SHP77 treated with DMSO at 0.1 percent for 48 hours (cell line): ENCODE measurements at regions not wholly inside any gene's neighbourhood (a gene's known extent, or its start where the extent isn't known, plus 50 kb on each side); places are given as distances from the start of the nearest gene placed in this dataset.

ENCODE experiments used
- DNase-seq: peaks from one replicate; lab custom pipeline; 2025; lab: John Stamatoyannopoulos, UW

DNA sequence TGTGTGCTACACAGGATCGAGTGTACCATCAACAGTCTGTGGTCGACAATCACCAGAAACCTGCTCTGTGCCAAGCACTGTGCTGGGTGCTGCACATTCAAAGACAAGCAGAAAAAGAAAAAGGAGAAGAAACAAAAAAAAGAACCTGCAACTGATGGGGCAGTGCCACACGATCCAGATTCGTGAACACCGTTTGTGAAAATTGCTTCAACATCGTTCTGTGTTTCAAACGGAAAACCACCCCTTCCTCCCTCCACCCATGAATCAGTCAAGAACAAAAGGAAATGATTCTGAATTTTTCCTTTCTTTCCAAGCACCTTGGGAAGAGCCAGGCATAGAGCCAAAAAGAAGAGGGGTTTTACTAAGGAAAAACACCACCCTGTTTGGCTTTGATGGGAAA is 129.2 kb upstream of the ARID1B start:
- no peak for DNase-seq

DNA sequence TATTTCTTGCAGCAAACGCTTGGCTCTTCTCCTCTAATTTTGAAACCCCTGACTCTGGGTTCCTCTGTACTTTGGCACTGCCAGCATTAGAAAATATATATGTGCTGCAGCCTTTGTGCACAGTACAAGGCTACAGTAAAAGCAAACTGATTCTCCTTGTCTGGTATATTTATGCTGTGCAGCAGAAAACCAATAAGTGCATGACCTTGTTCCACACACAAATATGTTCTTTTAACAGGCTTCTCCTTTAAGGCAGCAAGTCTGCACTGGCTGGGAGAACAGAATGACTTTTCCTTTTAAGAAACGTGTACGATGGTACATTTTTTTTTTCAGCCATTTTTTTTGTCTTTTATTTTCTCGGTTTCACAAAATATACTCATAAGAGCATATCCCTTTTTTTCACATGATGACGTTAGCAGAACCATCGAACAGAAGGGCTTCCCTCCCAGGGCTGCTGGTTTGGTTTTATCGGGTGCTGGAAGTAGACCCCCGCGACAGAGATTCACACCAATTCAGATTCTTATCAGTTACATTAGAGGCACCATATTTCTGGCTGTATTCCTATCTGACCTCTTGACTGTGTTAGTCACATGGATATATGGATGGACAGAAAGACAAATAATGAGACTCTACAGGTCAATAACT is 129.9 kb upstream of the ARID1B start:
- no peak for DNase-seq

DNA sequence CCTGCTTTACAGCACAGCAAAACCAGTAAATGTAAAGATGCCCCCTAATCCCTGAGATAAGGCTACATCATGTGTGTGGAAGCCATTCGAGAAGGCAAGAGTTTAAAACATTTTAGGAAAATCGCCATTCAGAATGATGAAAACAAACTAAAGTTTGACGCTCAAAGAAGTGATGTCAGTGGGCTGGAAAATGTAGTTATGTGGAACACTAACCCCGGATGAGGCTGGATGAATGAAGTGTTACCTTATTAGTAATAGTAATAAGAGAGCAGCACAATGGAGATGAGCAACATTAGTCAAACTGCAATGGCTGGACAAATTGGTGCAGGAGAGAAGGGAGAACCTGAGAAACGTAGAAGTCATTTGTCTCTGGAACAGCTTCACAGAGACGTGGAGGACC is 130.7 kb upstream of the ARID1B start:
- DNase-seq: no peak

GRCh38 chr6:156645097-156645496 is 132.1 kb upstream of the ARID1B start:
- DNase-seq: no peak

GRCh38 chr6:156639009-156639721 is 138.0 kb upstream of the ARID1B start:
- DNase-seq: no peak

- DNase-seq: no peak
Observed at GRCh38 chr6:156638581-156638980, 138.6 kb upstream of the ARID1B start.

GRCh38 chr6:156634951-156635371 is 142.2 kb upstream of the ARID1B start:
- DNase-seq: no peak

- no peak for DNase-seq
Observed at GRCh38 chr6:156634048-156634447, 143.1 kb upstream of the ARID1B start.

DNA sequence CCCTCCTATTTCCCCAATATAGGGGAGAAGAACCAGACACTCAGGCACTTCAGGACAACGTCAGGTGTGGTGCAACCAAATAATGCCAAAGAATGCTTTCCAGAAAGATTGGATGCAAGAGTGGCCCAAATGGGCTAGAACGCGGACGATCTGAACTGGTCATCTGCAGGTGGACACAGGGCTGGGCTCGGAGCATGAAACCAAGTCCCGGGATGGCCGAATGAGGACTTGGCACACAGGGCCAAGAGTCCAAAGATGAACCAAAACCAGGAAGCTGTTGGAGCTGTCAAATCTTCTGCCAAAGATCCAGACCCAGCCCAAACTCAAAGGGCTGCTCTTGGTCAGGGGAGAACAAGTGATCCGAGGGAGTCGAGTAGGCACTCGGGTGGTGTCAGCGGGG is 143.9 kb upstream of the ARID1B start:
- no peak for DNase-seq

DNA sequence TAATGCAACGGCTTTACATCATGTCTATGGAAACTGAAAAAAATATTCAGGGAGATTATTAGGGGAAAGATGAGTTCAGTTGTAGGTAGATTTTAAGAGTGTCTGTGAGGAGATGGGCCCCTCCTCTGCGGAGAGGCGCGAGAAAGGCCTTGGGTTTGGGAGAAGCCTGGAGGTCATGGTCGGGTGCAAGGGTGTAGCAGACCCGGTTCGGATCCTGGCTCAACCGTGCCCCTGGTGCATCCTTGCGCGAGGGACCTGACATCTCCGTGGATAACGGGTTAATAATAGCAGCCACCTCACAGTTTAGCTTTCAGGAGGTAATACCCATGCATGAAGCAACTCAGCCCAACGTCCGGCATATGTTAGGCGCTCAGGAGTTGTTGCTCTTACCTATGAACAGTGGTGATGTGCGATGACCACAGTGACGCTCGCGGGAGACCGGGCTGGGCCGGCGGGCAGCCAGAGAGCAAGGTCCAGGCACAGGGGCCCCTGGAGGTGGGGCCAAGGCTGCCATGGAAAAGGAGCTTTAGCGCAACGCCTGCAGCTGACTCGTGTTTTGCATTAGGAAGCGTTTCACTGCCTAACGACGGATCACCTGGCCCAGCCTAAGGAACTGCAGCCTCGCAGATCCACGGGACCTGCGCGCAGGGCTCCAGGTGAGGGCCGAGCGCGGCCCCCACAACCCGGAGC is 146.4 kb upstream of the ARID1B start:
- DNase-seq: no peak

DNA sequence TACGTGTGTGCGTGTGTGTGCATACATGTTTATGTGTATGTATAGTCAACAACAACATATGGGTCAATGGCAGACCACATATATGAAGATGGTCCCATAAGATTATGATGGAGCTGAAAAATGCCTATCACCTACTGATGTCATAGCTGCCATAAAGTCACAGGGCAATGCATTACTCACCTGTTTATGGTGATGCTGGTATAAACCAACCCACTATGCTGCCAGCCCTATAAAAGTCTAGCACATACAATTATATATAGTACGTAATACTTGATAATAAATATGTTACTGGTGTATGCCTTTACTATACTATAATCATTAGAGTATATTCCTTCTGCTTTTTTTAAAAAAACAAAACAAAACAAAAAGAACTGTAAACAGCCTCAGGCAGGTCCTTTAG is 148.4 kb upstream of the ARID1B start:
- DNase-seq: no peak

GRCh38 chr6:156627524-156627923 is 149.7 kb upstream of the ARID1B start:
- no peak for DNase-seq

GRCh38 chr6:156622185-156622584 is 155.0 kb upstream of the ARID1B start:
- DNase-seq: no peak

DNA sequence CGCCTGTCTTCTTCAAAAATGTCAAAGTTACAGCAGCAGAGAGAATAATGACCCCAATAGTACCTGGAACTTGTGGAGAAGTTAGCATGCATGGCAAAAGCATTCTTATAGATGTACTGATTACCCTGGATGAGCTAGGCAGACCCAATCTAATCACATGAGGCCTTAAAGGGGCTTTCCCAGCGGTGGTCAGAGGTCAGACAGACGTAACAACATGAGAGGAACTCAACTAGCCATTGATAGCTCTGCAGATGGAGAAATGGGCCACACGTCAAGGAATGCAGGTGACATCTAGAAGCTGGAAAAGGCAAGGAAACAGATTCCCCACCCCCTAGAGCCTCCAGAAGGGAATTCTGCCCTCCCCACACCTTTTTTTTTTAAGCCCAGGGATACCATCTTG is 156.8 kb upstream of the ARID1B start:
- no peak for DNase-seq

DNA sequence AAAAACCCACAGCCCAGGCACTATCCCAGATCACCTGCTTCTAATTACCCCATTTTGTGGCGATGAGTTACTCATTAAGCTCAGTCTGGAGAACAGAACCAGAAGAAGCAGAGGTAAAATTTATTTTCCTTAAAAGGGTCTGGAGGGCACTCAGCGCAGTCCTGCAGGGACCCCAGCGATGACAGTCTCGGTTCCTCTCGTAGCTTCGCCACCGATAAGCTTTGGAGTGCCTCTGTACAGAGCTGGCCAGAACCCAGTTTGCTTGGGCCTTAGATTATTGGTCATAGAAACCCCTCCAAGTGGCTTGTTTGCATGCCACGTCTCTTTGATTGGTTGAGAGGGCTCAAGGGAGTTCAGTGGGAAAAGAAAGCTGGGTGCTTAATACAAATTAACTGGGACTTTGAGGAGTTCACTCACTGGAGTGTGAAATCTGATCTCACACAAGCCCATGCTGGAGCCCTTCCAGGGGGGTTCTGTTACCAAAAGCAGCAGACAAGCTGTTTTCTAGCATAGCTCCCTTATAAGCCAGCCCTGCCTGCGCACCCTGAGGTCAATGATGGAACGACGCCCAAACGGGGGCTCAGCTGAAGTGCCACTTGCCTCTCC is 158.5 kb upstream of the ARID1B start:
- DNase-seq: no peak

DNA sequence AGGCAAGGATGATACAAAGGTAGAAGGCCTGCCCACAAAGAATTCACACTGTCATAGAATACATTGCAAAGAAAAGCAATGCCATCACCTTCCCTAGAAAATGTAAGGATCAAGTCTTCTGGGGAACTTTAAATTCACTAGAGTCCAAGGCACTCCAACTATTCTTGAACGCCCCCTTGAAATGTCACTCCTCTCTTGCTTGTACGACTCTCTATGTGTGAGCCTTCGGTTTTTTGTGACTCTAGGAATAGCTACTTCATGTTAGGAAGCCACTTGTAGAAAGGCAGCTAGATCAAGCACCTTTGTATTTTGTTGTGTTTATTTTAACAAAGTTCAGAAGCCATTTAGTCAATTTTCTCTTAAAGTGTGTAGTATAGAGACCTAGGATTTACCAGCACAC is 159.2 kb upstream of the ARID1B start:
- DNase-seq: no peak

GRCh38 chr6:156617376-156617775 is 159.8 kb upstream of the ARID1B start:
- no peak for DNase-seq

DNA sequence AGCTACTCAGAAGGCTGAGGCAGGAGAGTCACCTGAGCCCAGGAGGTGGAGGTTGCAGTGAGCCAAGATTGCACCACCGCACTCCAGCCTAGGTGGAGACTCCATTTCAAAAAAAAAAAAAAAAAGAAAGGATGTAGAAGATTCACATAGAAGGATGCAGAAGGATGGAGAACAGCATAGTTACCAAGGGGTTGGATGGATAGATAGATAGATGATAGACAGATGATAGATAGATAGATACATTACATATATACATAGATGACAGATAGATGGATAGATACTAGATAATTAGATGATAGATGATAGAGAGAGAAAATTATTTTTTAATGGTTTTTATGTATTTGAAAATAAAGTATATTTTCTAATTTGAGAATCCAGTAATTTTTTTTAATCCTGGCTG is 160.7 kb upstream of the ARID1B start:
- no peak for DNase-seq

DNA sequence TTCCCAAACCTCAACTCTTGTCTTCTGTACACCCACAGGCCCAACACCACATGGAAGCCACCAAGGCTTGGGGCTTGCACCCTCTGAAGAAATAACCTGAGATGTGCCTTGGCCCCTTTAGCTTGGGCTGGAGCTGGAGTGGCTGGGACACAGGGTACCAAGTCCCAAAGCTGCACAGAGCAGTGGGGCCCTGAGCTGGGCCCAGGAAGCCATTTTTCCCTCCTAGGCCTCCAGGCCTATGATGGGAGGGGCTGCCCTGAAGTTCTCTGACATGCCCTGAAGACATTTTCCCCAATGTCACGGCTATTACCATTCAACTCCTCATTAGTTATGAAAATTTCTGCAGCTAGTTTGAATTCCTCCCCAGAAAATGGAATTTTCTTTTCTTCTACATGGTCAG is 163.2 kb upstream of the ARID1B start:
- DNase-seq: no peak

DNA sequence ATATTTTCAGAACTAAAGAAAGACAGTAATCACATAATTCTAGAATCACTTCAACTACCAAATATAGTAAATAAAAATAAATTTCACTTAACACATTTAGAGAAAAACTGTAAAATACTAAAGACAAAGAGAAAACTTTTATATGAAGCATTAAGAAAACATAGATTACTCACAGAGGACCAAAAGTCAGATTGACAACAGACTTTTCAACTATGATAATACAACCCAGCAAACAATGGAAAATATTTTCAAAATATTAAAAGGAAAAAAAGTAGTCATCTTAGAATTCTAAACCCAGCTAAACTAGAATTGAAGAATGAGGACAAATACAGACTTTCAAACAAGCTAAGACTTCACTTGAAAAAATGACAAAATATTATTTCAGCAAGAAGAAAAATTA is 164.8 kb upstream of the ARID1B start:
- DNase-seq: no peak

GRCh38 chr6:156602066-156602385 is 175.2 kb upstream of the ARID1B start:
- no peak for DNase-seq

- no peak for DNase-seq
Observed at GRCh38 chr6:156601152-156602065, 175.8 kb upstream of the ARID1B start.
